ENCODE measurements at regions not wholly inside any gene's neighbourhood (a gene's known extent, or its start where the extent isn't known, plus 50 kb on each side); places are given as distances from the start of the nearest gene placed in this dataset.
"Not testable (repeated sequence)": the region's sequence is repeated elsewhere in the genome, so short reads cannot be mapped to it uniquely, and the experiment has no call there.

GRCh38 chr12:84150201-84150600 lies 762.4 kb downstream of the SLC6A15 start:
- no peak for DNase-seq

- no peak for DNase-seq
These were observed 764.3 kb downstream of the SLC6A15 start for GRCh38 chr12:84148335-84148734.

DNA sequence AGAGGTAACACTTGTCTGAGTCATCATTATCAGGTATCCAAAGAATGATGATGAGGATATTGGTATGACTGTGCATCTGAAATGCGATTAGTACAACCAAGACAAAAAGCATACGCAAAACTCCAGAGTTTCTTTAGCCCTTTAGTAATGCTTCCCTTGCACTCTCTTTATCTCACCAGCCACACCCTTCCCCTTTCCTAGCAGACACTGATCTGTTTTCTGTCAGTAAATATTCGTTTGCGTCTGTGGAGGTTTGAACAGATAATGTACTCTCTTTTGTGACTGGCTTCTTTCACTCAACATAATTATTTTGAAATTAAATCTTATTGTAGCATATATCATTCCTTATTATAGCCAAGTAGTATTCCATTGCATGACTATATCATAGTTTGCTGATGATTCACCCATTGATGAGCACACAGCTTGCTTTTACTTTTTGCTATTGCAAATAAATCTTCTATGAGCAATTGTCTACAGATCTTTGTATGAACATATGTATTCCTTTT lies 775.7 kb downstream of the SLC6A15 start:
- no peak for DNase-seq

DNA sequence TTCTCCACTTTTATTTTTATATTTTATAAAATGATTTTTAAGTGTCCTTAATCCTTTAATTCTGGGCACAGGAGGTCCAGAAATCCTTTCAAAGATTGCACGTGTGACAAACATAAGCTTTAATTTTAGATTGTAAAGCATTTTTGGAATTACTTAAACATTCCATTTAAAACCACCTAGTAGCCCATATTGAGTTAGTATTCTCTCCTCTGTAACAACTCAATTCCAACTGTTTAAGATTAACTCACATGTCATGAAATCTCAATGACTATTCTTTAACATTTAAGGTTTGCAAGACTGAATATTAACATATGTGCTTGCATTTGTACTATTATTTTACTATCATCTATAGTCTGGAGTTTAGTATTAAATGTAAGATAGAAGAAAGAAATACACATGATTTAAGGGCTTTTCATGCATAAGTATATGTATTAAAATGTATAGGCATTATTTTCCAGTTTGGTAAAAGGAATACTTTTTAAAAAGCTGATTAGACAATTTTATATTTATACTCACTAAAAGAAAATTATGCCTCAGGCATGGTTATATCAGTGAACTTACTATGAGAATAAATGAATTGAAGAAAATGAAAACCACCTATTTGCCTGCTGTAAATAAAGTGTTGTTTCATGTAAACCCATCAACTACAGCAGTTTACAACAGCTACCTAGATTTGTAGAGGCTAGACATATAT lies 776.9 kb downstream of the SLC6A15 start:
- DNase-seq = no peak

- no peak for DNase-seq
These were observed 777.7 kb downstream of the SLC6A15 start for GRCh38 chr12:84134797-84135366.

DNA sequence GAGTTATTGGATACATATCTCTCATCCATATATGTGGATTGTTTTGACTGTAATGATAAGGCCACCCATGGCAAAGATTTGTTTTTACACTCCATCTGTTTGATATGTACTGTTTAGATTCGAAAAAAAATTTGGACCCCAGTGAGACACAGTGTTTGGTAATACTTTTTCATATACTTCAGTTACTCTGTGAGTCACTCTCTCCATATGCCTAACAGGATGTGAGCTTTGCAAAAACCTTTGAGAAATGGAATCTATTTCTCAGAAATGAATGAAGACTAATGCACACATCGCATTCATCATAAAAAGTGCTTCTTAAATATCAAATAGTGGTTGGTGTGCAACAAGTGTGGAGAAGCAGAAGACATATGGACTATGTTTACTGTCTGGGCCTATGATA lies 781.5 kb downstream of the SLC6A15 start:
- no peak for DNase-seq

GRCh38 chr12:84128117-84128991 lies 784.2 kb downstream of the SLC6A15 start:
- no peak for DNase-seq

GRCh38 chr12:84124211-84124610 lies 788.4 kb downstream of the SLC6A15 start:
- no peak for DNase-seq

- DNase-seq = no peak
These were observed 795.4 kb downstream of the SLC6A15 start for GRCh38 chr12:84117190-84117589.

DNA sequence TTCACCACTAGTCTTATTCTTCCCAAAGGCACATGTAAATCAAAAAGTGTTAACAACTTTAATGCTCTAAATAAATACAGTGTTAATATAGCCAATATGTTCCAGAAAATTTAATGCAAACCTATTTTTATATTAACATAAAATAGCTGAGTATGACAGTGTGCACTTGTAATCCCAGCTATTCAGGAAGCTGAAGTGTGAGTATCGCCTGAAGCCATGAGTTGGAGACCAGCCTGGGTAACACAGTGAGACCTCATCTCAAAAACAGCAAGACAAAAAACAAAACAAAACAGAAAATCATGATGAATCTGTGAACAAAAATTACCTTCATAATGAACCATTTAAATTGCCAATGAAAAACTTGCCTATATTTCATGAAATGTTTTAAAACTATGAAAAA lies 798.9 kb downstream of the SLC6A15 start:
- DNase-seq = no peak

DNA sequence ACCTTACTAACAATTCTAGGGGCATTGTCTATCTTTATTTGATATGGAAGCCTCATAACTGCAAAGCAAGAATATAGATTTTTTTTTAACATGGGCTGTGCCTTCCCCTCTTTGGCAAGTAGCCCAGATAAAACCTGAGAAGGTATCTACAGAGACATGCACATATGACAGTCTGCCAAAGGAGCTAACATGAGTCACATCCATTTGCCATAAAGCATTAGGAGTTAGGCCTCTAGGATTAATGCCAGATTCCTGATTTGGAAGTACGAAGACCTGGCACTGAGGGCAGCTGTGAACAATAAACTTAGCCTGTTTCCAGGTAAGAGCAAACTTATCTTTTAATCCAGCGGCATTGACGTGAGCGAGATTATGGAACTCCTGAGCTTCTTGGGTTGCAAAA lies 808.7 kb downstream of the SLC6A15 start:
- not testable (repeated sequence) for DNase-seq

DNA sequence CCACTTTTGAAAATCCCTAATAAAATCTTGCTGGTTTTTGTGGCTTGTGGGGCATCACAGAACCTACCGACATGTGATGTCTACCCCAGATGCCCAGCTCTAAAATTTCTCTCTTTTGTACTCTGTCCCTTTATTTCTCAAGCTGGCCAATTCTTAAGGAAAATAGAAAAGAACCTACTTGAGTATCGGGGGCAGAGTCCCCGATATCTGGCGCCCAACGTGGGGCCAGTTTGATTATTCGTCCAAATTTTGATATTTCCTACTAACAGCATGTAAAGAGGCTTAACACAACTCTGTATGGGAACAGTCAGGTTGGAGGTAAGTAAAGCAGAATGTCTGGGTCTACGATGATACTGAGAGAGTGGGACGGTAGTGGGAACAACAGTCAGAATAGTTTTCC lies 810.6 kb downstream of the SLC6A15 start:
- DNase-seq = not testable (repeated sequence)

DNA sequence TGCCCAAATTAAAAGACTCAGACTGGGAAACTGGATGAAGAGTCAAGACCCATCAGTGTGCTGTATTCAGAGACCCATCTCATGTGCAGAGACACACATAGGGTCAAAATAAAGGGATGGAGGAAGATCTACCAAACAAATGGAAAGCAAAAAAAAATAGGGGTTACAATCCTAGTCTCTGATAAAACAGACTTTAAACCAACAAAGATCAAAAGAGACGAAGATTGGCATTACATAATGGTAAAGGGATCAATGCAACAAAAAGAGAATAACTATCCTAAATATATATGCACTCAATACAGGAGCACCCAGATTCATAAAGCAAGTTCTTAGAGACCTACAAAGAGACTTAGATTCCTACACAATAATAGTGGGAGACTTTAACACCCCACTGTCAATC lies 813.0 kb downstream of the SLC6A15 start:
- not testable (repeated sequence) for DNase-seq

DNA sequence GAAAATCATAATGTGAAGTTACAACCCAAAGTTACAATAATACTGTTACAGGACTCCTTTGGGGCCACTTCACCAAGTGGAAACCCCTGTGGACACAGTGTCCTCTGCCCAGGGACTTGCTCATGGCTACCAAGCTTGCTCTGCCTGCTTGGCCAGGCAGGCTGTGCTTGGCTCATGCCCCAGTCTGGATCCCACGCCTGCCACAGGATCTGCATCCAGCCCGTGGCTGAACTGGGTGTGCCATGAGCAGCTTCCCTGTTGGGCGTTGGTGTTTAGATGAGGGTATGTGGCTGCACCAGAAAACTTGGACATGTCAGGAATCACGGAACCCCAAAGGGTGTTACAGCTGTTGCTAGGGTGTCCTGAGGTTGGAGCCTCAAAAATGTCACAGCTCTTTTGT lies 820.9 kb downstream of the SLC6A15 start:
- DNase-seq = no peak

DNA sequence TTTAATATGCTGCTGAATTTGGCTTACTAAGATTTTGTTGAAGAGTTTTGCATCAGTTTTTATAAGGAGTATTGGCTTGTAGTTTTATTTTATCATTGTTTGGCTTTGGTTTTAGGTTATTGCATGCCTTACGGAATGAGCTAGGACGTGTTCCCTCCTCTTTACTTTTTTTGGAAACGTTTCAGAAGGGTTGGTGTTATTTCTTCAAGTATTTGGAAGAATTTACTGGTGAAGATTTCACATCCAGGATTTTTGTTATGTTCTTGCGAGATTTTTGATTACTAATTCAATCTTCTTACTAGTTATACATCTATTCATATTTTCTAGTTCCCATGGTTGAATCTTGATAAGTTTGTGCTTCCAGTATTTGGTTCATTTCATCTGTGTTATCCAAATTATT lies 823.2 kb downstream of the SLC6A15 start:
- no peak for DNase-seq

- no peak for DNase-seq
These were observed 827.6 kb downstream of the SLC6A15 start for GRCh38 chr12:84085046-84085445.

DNA sequence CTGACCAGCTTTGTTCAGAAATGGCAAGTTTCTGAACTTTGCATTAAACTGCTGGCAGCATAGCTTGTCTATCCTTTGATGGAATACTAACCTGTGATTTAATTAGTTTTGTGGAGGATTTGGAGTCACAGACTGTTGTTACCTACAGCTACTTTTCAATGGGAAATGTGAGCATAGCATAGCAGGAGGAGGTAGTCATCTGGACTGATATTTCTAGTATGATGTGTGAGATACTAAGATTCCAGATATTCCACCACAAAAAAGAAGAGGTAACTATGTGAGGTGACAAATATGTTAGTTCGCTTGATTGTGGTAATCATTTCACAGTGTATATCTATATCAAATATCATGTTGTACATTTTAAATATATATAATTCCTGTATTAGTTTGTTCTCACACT lies 833.0 kb downstream of the SLC6A15 start:
- DNase-seq = no peak

GRCh38 chr12:84077679-84078078 lies 834.9 kb downstream of the SLC6A15 start:
- DNase-seq = no peak

DNA sequence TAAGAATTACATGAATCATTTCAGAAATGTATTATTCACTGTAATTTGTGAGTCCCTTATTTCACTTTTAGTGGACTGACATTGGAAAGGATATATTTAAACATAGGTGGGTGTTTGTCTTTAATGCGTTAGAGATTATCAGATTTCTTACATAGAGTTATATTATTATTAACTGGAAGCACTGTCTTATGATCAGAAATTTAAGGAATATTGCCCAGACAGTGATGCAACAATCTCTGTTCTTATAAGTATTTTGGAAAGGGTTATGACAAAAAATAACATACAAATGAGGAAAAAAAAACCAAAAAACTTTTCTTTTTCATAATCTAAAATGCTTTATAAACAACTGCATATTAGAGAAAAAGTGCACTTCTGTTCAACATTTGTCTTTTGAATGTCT lies 836.6 kb downstream of the SLC6A15 start:
- no peak for DNase-seq

DNA sequence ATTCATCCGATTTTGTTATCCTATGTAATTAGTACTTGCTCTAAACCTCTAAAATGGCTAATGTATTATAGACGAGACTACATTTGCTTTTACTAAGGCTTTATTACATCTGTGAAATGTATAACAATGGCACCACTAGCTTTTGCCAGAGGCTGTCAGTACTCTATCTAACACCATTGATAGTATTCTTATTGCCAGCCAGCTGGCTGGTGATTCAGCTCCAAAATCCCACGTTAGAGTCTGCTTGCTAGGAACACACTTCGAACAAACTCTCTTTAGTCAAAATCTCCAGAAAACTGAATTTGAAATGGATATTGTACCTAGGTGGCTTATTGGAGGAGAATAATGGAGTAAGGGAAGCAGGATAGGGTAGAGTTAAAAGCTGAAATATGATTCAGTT lies 839.2 kb downstream of the SLC6A15 start:
- DNase-seq = no peak

- DNase-seq = no peak
These were observed 839.6 kb downstream of the SLC6A15 start for GRCh38 chr12:84072961-84073360.

DNA sequence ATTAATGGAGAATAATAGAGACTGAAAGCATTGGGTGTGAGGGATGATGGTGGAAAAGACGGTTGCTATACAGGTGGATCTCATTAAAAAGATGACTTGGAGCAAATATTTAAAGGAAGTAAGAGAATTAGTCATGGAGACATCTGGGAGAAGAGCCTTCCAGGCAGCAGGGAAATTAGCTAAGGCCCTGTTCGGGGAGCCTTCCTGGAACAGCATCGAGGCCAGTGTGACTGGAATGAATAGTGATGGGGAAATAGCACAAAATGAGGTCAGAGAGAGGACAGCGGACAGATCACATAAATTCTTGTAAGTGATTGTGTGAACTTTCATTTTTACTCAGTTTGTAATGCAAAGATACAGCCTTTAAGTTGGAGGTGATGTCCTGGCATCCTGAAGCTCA lies 842.3 kb downstream of the SLC6A15 start:
- DNase-seq = no peak

All from amygdala (tissue), 56 donors.